Stimulated activated CD4-positive, alpha-beta T cell treated with anti-CD3 and anti-CD28 coated beads, Interleukin-4, amount 100 ng/mL, for 1 hour (primary cell): ENCODE measurements at regions not wholly inside any gene's neighbourhood (a gene's known extent, or its start where the extent isn't known, plus 50 kb on each side); places are given as distances from the start of the nearest gene placed in this dataset.

Experiments
- DNase-seq: peaks from one replicate; pipeline ENCODE4 v3.0.0-alpha.2; 2020

GRCh38 chr7:98040626-98041360 is 50.8 kb upstream of the OCM2 start:
- DNase-seq, result no peak

- DNase-seq, result no peak
These were observed 56.8 kb upstream of the OCM2 start for GRCh38 chr7:98046816-98047215.

- no peak for DNase-seq
These were observed 57.6 kb upstream of the LMTK2 start for GRCh38 chr7:98049034-98049433.

- DNase-seq, result peak; percentile 64
These were observed 55.4 kb upstream of the LMTK2 start for GRCh38 chr7:98051118-98051744.

GRCh38 chr7:98054585-98054984 is 52.1 kb upstream of the LMTK2 start:
- no peak for DNase-seq

GRCh38 chr7:98056580-98056979 is 50.1 kb upstream of the LMTK2 start:
- no peak for DNase-seq
